HepG2 (cell line): ENCODE measurements at regions not wholly inside any gene's neighbourhood (a gene's known extent, or its start where the extent isn't known, plus 50 kb on each side); places are given as distances from the start of the nearest gene placed in this dataset.

Experiments
- ATAC-seq: fragments of 200-7000 bp; cut with Tn5 transposase; 3 replicates; pipeline ENCODE4 v1.9.1; 2020; ENCODE audit warnings: mild to moderate bottlenecking, moderate library complexity
- BruUV-seq: library from RNA; stranded (reverse); fragments of 400-500 nt; replicated peaks from 2 replicates; lab custom pipeline; 2021; lab: Mats Ljungman, UMichigan
- CTCF ChIA-PET: fragments of 300-600 bp; formaldehyde crosslinking; extraction: SDS; loops from one replicate; lab custom pipeline; 2021; ENCODE audit warnings: low total read pairs, inconsistent platforms, low intra/inter-chr PET ratio; lab: Yijun Ruan, JAX
- POLR2A ChIA-PET: fragments of 350-600 bp; sonication (Branson Sonifier 250); formaldehyde crosslinking; loops from one replicate; lab custom pipeline; 2020; ENCODE audit warnings: antibody characterized with exemption, inconsistent platforms; lab: Yijun Ruan, JAX
- DNase-seq: peaks from one replicate; pipeline ENCODE4 v3.0.0-alpha.2; 2015; ENCODE audit warnings: low spot score
- FAIRE-seq: peaks from 3 replicates; lab custom pipeline; 2011; peaks lifted over from hg19 to GRCh38; lab: Jason Lieb, UNC
- H2AFZ ChIP-seq: one replicate; pipeline ENCODE4 v1.6.1; 2011; ENCODE audit warnings: low read length, inconsistent platforms
- H3K27ac ChIP-seq: fragments of 300-600 bp; 3 replicates; pipeline ENCODE4 v1.8.0; 2011; ENCODE audit warnings: mixed run types, mild to moderate bottlenecking, mixed read lengths, low read length, inconsistent platforms; ENCODE audit not compliant: insufficient read depth; ENCODE audit errors: extremely low read length
- H3K27me3 ChIP-seq, 2 experiments: fragments of 200-600 bp in 1 of 2; 2 replicates in 1 of 2; 3 replicates in 1 of 2; pipeline versions ENCODE4 v1.6.0 to v1.8.0; 2011; ENCODE audit warnings: low read length in 2 of 2, mild to moderate bottlenecking in 2 of 2, moderate library complexity in 2 of 2, inconsistent platforms in 1 of 2; ENCODE audit not compliant: insufficient read depth in 2 of 2, control insufficient read depth in 1 of 2
- H3K36me3 ChIP-seq, 2 experiments: fragments of 200-600 bp in 1 of 2; replicated peaks in 1 of 2; 2 replicates in 1 of 2; 3 replicates in 1 of 2; pipeline versions ENCODE4 v1.5.1 to v1.8.0; 2011; ENCODE audit warnings: low read length in 2 of 2, inconsistent platforms in 1 of 2; ENCODE audit not compliant: insufficient read depth in 2 of 2, control insufficient read depth in 1 of 2
- H3K4me1 ChIP-seq: 2 replicates; pipeline ENCODE4 v1.5.1; 2012; ENCODE audit warnings: low read length, inconsistent platforms; ENCODE audit not compliant: insufficient read depth
- H3K4me2 ChIP-seq: 2 replicates; pipeline ENCODE4 v1.6.0; 2011; ENCODE audit warnings: low read depth, low read length, inconsistent platforms
- H3K4me3 ChIP-seq, 3 experiments: fragments of 200-600 bp in 1 of 3; sonication (generic), shearing (Covaris generic) in 1 of 3; replicated peaks in 1 of 3; 2 replicates each; pipeline ENCODE4 v1.5.1; 2011 to 2016; ENCODE audit warnings: low read length in 3 of 3, inconsistent platforms in 2 of 3, low read depth in 2 of 3, mild to moderate bottlenecking in 2 of 3, control low read depth in 1 of 3, mixed read lengths in 1 of 3; ENCODE audit not compliant: insufficient read depth in 1 of 3
- H3K79me2 ChIP-seq: one replicate; pipeline ENCODE4 v1.6.1; 2011; ENCODE audit warnings: low read length, inconsistent platforms; ENCODE audit not compliant: insufficient read depth
- H3K9ac ChIP-seq: 2 replicates; pipeline ENCODE4 v1.6.0; 2011; ENCODE audit warnings: mild to moderate bottlenecking, low read depth, low read length, inconsistent platforms; ENCODE audit not compliant: insufficient read depth
- H3K9me3 ChIP-seq: 2 replicates; pipeline ENCODE4 v1.5.1; 2012; ENCODE audit warnings: mild to moderate bottlenecking, low read length
- H4K20me1 ChIP-seq: 2 replicates; pipeline ENCODE4 v1.6.0; 2011; ENCODE audit warnings: inconsistent platforms, mild to moderate bottlenecking, low read length, moderate library complexity; ENCODE audit not compliant: insufficient read depth
- CSRNP1 ChIP-seq: sonication (generic); formaldehyde crosslinking; IDR thresholded peaks from 2 replicates; pipeline ENCODE4 v1.8.1; 2023; ENCODE audit warnings: mild to moderate bottlenecking, missing genetic modification reagents
- EHMT2 ChIP-seq: fragments of 200-600 bp; sonication (generic); IDR thresholded peaks from 2 replicates; pipeline ENCODE4 v1.7.0; 2017; ENCODE audit warnings: antibody characterized with exemption, low read depth, low read length, borderline replicate concordance
- GPN1 ChIP-seq: sonication (generic); formaldehyde crosslinking; IDR thresholded peaks from 2 replicates; pipeline ENCODE4 v1.5.1; 2020; ENCODE audit warnings: missing genetic modification reagents, borderline replicate concordance
- MAFK ChIP-seq, 2 experiments: IDR thresholded peaks in 1 of 2; conservative IDR thresholded peaks in 1 of 2; 2 replicates each; pipeline ENCODE4 v1.6.1; 2011; ENCODE audit warnings: improper control_type of control experiment in 2 of 2, low read length in 2 of 2
- MLXIP ChIP-seq: sonication (generic); formaldehyde crosslinking; IDR thresholded peaks from 2 replicates; pipeline ENCODE4 v1.9.0; 2021; ENCODE audit warnings: missing genetic modification reagents, borderline replicate concordance
- SIN3B ChIP-seq: fragments of 150-350 bp; IDR thresholded peaks from 2 replicates; pipeline ENCODE4 v1.6.1; 2014; ENCODE audit warnings: low read length
- SOX6 ChIP-seq, 2 experiments: fragments of 450-650 bp in 1 of 2; sonication (generic) in 1 of 2; formaldehyde crosslinking in 1 of 2; IDR thresholded peaks; 2 replicates each; pipeline versions ENCODE4 v1.4.0 to v1.6.1; 2017 to 2020; ENCODE audit warnings: antibody characterized with exemption in 1 of 2, mild to moderate bottlenecking in 1 of 2, missing genetic modification reagents in 1 of 2
- STAG1 ChIP-seq: sonication (generic); formaldehyde crosslinking; IDR thresholded peaks from 2 replicates; pipeline ENCODE4 v1.4.0; 2020; ENCODE audit warnings: missing genetic modification reagents
- THAP7 ChIP-seq: sonication (generic); formaldehyde crosslinking; IDR thresholded peaks from 2 replicates; pipeline ENCODE4 v1.8.1; 2023; ENCODE audit warnings: mild to moderate bottlenecking, missing genetic modification reagents
- ZNF260 ChIP-seq: sonication (generic); formaldehyde crosslinking; IDR thresholded peaks from 2 replicates; pipeline ENCODE4 v1.4.0; 2020; ENCODE audit warnings: missing genetic modification reagents, low read depth, mild to moderate bottlenecking, borderline replicate concordance
- ZNF280B ChIP-seq: sonication (generic); formaldehyde crosslinking; IDR thresholded peaks from 2 replicates; pipeline ENCODE4 v1.5.0; 2020; ENCODE audit warnings: missing genetic modification reagents, mild to moderate bottlenecking, borderline replicate concordance
- ZNF460 ChIP-seq: sonication (generic); formaldehyde crosslinking; IDR thresholded peaks from 2 replicates; pipeline ENCODE4 v1.5.1; 2020; ENCODE audit warnings: missing genetic modification reagents, mild to moderate bottlenecking, borderline replicate concordance
- ZNF543 ChIP-seq: sonication (generic); formaldehyde crosslinking; IDR thresholded peaks from 2 replicates; pipeline ENCODE4 v1.4.0; 2020; ENCODE audit warnings: mild to moderate bottlenecking, missing genetic modification reagents
- ZNF546 ChIP-seq: sonication (generic); formaldehyde crosslinking; conservative IDR thresholded peaks from 2 replicates; pipeline ENCODE4 v1.8.1; 2023; ENCODE audit warnings: mild to moderate bottlenecking, missing genetic modification reagents
- ZNF720 ChIP-seq: sonication (generic); formaldehyde crosslinking; IDR thresholded peaks from 2 replicates; pipeline ENCODE4 v1.4.0; 2020; ENCODE audit warnings: missing genetic modification reagents
- WGBS: methylation state at CpG from one replicate; pipeline ENCODE4 v1.1.6; 2017; ENCODE audit warnings: low lambda C conversion rate; 5-methylcytosine and 5-hydroxymethylcytosine counted together
- in situ Hi-C: cut with HindIII; loops from 2 replicates; pipeline ENCODE4 v1.10.0; 2017; ENCODE audit warnings: low pct_unique_long_range_greater_than_20kb; ENCODE audit not compliant: extremely low pct_ligation_motif_present
- intact Hi-C: fragments of 100-400 bp; cut with micrococcal nuclease; formaldehyde crosslinking; loops from one replicate; pipeline ENCODE4 v1.10.0; 2022; ENCODE audit not compliant: unreplicated experiment

- Histone ChIP-seq H3K27me3 (no peaks in the 10 kb centered on the region), H3K79me2 (no peaks in the 10 kb centered on the region), H3K4me3 (no peak overlapping the region), H3K4me1 (no peaks in the 10 kb centered on the region), H3K9ac (no peak overlapping the region), H3K9me3 (peaks cover 21% of the 10 kb centered on the region), H3K36me3 (no peaks in the 10 kb centered on the region), H2AFZ (no peak overlapping the region), H3K4me2 (no peak overlapping the region), H3K27ac (no peak overlapping the region), H4K20me1 (no peaks in the 10 kb centered on the region)
- DNase-seq, result no peak
- CTCF ChIA-PET, result no interaction called here
- in situ Hi-C loops, result no loop called here
- FAIRE-seq, result no peak
- no peak for ATAC-seq
- POLR2A ChIA-PET, result no interaction called here
- WGBS, result 4% methylated on average over 3 of the region's 3 CpGs
- BruUV-seq, result no TSS peak
- intact Hi-C loops, result no loop called here
- TF ChIP-seq CSRNP1 (CRISPR knock-in tag) (no peak), ZNF546 (CRISPR knock-in tag) (no peak), SOX6 (IDR thresholded peaks at IDR 0.05) (no peak), SOX6 (CRISPR knock-in tag; IDR thresholded peaks at IDR 0.05) (no peak), ZNF543 (no peak), THAP7 (no peak), ZNF460 (CRISPR knock-in tag) (no peak), SIN3B (no peak), MLXIP (CRISPR knock-in tag) (no peak), ZNF280B (CRISPR knock-in tag) (no peak), ZNF720 (CRISPR knock-in tag) (no peak), GPN1 (CRISPR knock-in tag) (no peak), EHMT2 (no peak), ZNF260 (CRISPR knock-in tag) (no peak), MAFK (conservative IDR thresholded peaks at IDR 0.05 in 1 of 2, IDR thresholded peaks at IDR 0.05 in 1 of 2; ENCODE audit: low read length in 2 of 2) (no peak), STAG1 (CRISPR knock-in tag) (no peak)
Observed at GRCh38 chr7:69115788-69116187, 482.5 kb upstream of the AUTS2 start.
